Body of pancreas (tissue), 4 donors: ENCODE measurements at regions not wholly inside any gene's neighbourhood (a gene's known extent, or its start where the extent isn't known, plus 50 kb on each side); places are given as distances from the start of the nearest gene placed in this dataset.

Experiments used
- ATAC-seq: fragments of 150-250 bp; one replicate; pipeline ENCODE4 v1.9.1; 2016
- DNase-seq, 4 donors: peaks; one replicate each; pipeline ENCODE4 v3.0.0-alpha.2; 2019
- H3K27ac ChIP-seq, 4 donors: fragments of 200-600 bp; sonication (generic); 1 replicate in 3 of 4; 2 replicates in 1 of 4; pipeline versions ENCODE4 v1.5.1 to v1.6.1; 2016 to 2019; ENCODE audit warnings: mild to moderate bottlenecking in 1 of 4, mixed read lengths in 1 of 4, moderate library complexity in 1 of 4
- H3K27me3 ChIP-seq, 2 donors: fragments of 200-600 bp; sonication (generic); one replicate each; pipeline ENCODE4 v1.6.0; 2016; ENCODE audit warnings: mild to moderate bottlenecking in 1 of 2
- H3K36me3 ChIP-seq, 2 donors: fragments of 200-600 bp; sonication (generic); replicated peaks in 1 of 2; 2 replicates each; pipeline ENCODE4 v1.5.1; 2016; ENCODE audit warnings: low read depth in 2 of 2; ENCODE audit not compliant: insufficient read depth in 1 of 2
- H3K4me1 ChIP-seq: fragments of 200-600 bp; sonication (generic); one replicate; pipeline ENCODE4 v1.6.0; 2016
- H3K4me3 ChIP-seq, 2 donors: fragments of 200-600 bp; sonication (generic); 1 replicate in 1 of 2; 2 replicates in 1 of 2; pipeline ENCODE4 v1.5.1; 2016 to 2019
- H3K9me3 ChIP-seq, 3 donors: fragments of 200-600 bp; sonication (generic); 1 replicate in 2 of 3; 2 replicates in 1 of 3; pipeline ENCODE4 v1.5.1; 2016
- POLR2A ChIP-seq, 3 donors: fragments of 450-650 bp; IDR thresholded peaks; one replicate each; pipeline ENCODE4 v1.6.1; 2016; ENCODE audit warnings: antibody characterized with exemption in 3 of 3, mild to moderate bottlenecking in 2 of 3
- WGBS, 2 donors: methylation state at CpG; one replicate each; pipeline ENCODE4 v1.1.5; 2017; 5-methylcytosine and 5-hydroxymethylcytosine counted together
- intact Hi-C: fragments of 100-400 bp; cut with DNase I; formaldehyde crosslinking; loops from one replicate; pipeline ENCODE4 v1.15.1; 2023
- TF ChIP-seq, protein P1 (sequence below), 7 experiments: fragments of 450-650 bp in 4 of 7; fragments of 200-600 bp in 3 of 7; sonication (generic) in 3 of 7; IDR thresholded peaks; one replicate each; pipeline ENCODE4 v1.5.1; 2016 to 2019; ENCODE audit warnings: antibody characterized with exemption in 7 of 7

DNA sequence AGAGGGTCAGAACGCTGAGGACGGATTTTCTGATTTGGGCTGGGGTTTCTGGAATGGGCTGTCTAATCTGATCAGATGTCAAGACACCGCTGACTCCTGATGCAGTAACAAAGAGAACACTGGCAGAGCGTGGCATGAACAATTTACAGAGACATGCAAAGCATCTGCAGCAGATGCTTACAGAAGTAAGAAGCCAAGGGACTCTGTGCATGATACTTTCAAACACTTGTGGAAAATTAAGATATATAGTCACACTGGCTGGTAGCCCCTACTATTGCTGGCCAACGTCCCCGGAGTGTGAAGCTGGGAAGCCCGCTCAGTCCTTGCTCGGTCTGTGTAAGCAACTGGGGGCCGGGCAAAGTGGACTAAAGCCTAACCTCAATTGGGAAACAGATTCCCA, 903.7 kb downstream of the BRD1 start:
- DNase-seq (no peak), ATAC-seq (no peak)
- Histone ChIP-seq H3K36me3 (no peaks in the 10 kb centered on the region), H3K9me3 (no peaks in the 10 kb centered on the region), H3K4me3 (no peak overlapping the region), H3K27ac (no peak overlapping the region), H3K4me1 (no peaks in the 10 kb centered on the region), H3K27me3 (no peaks in the 10 kb centered on the region)
- 62 to 63% methylated on average over 9 of the region's 9 CpGs for WGBS, 2 donors
- no peak for TF ChIP-seq POLR2A (IDR thresholded peaks at IDR 0.05)
- TF ChIP-seq, protein P1, sequence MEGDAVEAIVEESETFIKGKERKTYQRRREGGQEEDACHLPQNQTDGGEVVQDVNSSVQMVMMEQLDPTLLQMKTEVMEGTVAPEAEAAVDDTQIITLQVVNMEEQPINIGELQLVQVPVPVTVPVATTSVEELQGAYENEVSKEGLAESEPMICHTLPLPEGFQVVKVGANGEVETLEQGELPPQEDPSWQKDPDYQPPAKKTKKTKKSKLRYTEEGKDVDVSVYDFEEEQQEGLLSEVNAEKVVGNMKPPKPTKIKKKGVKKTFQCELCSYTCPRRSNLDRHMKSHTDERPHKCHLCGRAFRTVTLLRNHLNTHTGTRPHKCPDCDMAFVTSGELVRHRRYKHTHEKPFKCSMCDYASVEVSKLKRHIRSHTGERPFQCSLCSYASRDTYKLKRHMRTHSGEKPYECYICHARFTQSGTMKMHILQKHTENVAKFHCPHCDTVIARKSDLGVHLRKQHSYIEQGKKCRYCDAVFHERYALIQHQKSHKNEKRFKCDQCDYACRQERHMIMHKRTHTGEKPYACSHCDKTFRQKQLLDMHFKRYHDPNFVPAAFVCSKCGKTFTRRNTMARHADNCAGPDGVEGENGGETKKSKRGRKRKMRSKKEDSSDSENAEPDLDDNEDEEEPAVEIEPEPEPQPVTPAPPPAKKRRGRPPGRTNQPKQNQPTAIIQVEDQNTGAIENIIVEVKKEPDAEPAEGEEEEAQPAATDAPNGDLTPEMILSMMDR (IDR thresholded peaks at IDR 0.05) = no peak
- intact Hi-C loops = no loop called here

GRCh38 chr22:48923165-48923865, 904.4 kb downstream of the BRD1 start:
- DNase-seq = no peak
- no peaks in the 10 kb centered on the region for H3K9me3 ChIP-seq
- 70 to 78% methylated on average over 14 of the region's 14 CpGs for WGBS, 2 donors
- H3K4me1 ChIP-seq = no peaks in the 10 kb centered on the region
- no peak for ATAC-seq
- H3K4me3 ChIP-seq = no peak overlapping the region
- no peaks in the 10 kb centered on the region for H3K36me3 ChIP-seq
- no peak overlapping the region for H3K27ac ChIP-seq
- intact Hi-C loops = no loop called here
- TF ChIP-seq, protein P1 (IDR thresholded peaks at IDR 0.05) = no peak
- TF ChIP-seq POLR2A (IDR thresholded peaks at IDR 0.05) = no peak
- no peaks in the 10 kb centered on the region for H3K27me3 ChIP-seq

DNA sequence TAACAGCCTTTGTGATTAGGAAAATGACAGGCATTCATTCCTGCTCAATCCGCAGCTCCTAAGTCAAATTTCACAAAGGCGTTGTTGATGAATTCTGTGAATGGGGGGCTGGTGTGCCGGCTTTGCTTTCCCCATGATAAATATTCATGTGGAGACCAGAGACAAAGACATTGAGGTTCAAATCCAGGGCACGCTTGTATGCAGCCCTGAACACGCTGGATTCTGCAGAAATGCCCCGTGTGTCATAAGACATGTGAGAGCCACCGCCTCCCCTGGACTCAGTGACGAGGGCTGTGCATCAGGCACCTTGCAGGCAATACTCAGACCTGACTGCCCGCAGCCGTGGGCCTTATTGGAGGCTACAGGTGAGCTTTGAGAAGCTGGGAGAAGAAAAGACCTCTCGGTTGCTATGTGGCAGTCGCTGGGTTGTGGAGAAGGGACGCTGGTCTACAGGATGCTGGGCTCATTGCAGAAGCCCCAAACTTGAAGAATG, 906.2 kb downstream of the BRD1 start:
- no peak for TF ChIP-seq POLR2A (IDR thresholded peaks at IDR 0.05)
- TF ChIP-seq, protein P1 (IDR thresholded peaks at IDR 0.05) = no peak
- no peak overlapping the region for H3K4me3 ChIP-seq
- no peaks in the 10 kb centered on the region for H3K27me3 ChIP-seq
- ATAC-seq (no peak), DNase-seq (no peak)
- no peak overlapping the region for H3K27ac ChIP-seq
- H3K9me3 ChIP-seq = no peaks in the 10 kb centered on the region
- 56 to 66% methylated on average over 6 to 13 of the region's 13 CpGs for WGBS, 2 donors
- no peaks in the 10 kb centered on the region for H3K4me1 ChIP-seq
- H3K36me3 ChIP-seq = no peaks in the 10 kb centered on the region
- intact Hi-C loops = no loop called here

DNA sequence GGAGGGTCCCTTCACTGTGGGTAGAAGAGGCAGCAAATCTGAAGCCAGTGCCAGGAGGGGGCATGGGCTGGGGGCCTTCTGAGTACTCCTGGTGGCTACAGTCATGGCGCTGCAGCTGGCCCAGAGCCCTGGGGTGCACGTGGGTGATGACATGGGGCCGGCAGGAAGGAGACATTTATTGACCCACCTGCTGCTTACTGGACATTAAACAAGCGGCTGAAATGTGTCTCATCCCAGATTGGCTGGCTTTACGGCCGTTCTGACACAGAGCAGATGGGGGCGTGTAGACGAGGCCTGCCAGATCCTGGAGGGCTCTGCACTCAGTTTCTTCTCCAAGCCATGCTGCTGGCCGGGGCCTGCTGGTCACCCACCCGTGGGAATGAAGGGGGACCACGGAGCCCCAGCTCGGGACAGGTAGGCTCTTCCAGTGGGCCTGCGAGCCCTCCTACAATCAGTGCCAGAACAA, 906.9 kb downstream of the BRD1 start:
- Histone ChIP-seq H3K27me3 (no peaks in the 10 kb centered on the region), H3K36me3 (no peaks in the 10 kb centered on the region), H3K27ac (no peak overlapping the region), H3K4me1 (no peaks in the 10 kb centered on the region), H3K4me3 (no peak overlapping the region), H3K9me3 (no peaks in the 10 kb centered on the region)
- 32% methylated on average over 9 to 13 of the region's 13 CpGs for WGBS, 2 donors
- no peak for TF ChIP-seq POLR2A (IDR thresholded peaks at IDR 0.05)
- TF ChIP-seq, protein P1 (IDR thresholded peaks at IDR 0.05) = no peak
- DNase-seq (no peak), ATAC-seq (no peak)
- intact Hi-C loops = no loop called here
